Activated T-cell treated with anti-CD3 and anti-CD28 coated beads, Interleukin-2, amount 50 U/mL, for 72 hours (primary cell): ENCODE measurements at regions not wholly inside any gene's neighbourhood (a gene's known extent, or its start where the extent isn't known, plus 50 kb on each side); places are given as distances from the start of the nearest gene placed in this dataset.

Experiments used
- ATAC-seq, 2 donors: fragments of 150-1000 bp; cut with Tn5 transposase; replicated peaks in 1 of 2; 2 replicates each; pipeline ENCODE4 v1.10.0; 2021; ENCODE audit warnings: moderate library complexity in 2 of 2, mild to moderate bottlenecking in 1 of 2
- DNase-seq, 2 donors: peaks; one replicate each; pipeline ENCODE4 v3.0.0; 2021 to 2022; ENCODE audit warnings: mixed read lengths in 1 of 2
- H3K27ac Mint-ChIP-seq: one replicate; pipeline ENCODE4 v1.8.0; 2022; ENCODE audit warnings: mild to moderate bottlenecking, moderate library complexity, mixed read lengths
- H3K27me3 Mint-ChIP-seq: one replicate; pipeline ENCODE4 v1.8.0; 2022; ENCODE audit warnings: low read depth, mixed read lengths
- H3K36me3 Mint-ChIP-seq, 2 donors: one replicate each; pipeline ENCODE4 v1.8.0; 2022; ENCODE audit warnings: mixed read lengths in 2 of 2, mild to moderate bottlenecking in 1 of 2; ENCODE audit not compliant: insufficient read depth in 2 of 2
- H3K4me1 Mint-ChIP-seq: one replicate; pipeline ENCODE4 v1.8.0; 2022; ENCODE audit warnings: low read depth, mixed read lengths
- H3K4me3 Mint-ChIP-seq, 2 donors: one replicate each; pipeline ENCODE4 v1.8.0; 2022; ENCODE audit warnings: mild to moderate bottlenecking in 2 of 2, mixed read lengths in 2 of 2, moderate library complexity in 2 of 2
- H3K9me3 Mint-ChIP-seq, 2 donors: one replicate each; pipeline ENCODE4 v1.8.0; 2022; ENCODE audit warnings: mixed read lengths in 2 of 2

DNA sequence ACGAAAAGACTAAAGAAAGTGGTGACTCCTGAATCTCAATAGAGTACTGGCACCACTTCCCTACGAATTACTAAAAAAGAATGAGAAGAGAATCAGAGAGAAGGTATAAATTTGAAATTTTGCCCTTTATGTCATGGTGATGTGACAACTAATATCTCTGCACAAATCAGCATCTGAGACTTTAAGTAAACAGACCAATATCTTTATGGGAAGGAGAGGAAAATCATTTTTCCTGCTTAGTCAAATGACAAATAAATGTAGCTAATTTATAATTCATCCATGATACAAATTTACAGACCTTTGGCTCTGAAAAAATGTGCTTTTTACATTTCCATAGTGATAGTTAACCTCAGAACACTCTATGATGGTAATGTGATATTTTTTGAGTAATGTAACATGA, 424.8 kb upstream of the EPHA5 start:
- DNase-seq (no peak), ATAC-seq (no peak)
- Mint-ChIP-seq H3K36me3 (no peaks in the 10 kb centered on the region), H3K9me3 (peaks cover 4 to 6% of the 10 kb centered on the region in 2 donors), H3K4me3 (no peak overlapping the region), H3K4me1 (no peaks in the 10 kb centered on the region), H3K27ac (no peak overlapping the region), H3K27me3 (no peaks in the 10 kb centered on the region)

GRCh38 chr4:66094070-66094469, 423.8 kb upstream of the EPHA5 start:
- DNase-seq, result no peak
- ATAC-seq, result no peak
- Mint-ChIP-seq H3K36me3 (no peaks in the 10 kb centered on the region), H3K4me1 (no peaks in the 10 kb centered on the region), H3K27me3 (no peaks in the 10 kb centered on the region), H3K4me3 (no peak overlapping the region), H3K27ac (no peak overlapping the region), H3K9me3 (peaks cover 4 to 6% of the 10 kb centered on the region in 2 donors)

- Mint-ChIP-seq H3K27ac (no peak overlapping the region), H3K4me1 (no peaks in the 10 kb centered on the region), H3K36me3 (no peaks in the 10 kb centered on the region), H3K27me3 (no peaks in the 10 kb centered on the region), H3K9me3 (peaks cover 7 to 13% of the 10 kb centered on the region in 2 donors), H3K4me3 (no peak overlapping the region)
- no peak for ATAC-seq
- no peak for DNase-seq
Measured at GRCh38 chr4:66091786-66092185, 421.5 kb upstream of the EPHA5 start.

- peaks cover 0 to 2% of the 10 kb centered on the region in 2 donors for H3K36me3 Mint-ChIP-seq
- no peak for DNase-seq
- no peak overlapping the region for H3K4me3 Mint-ChIP-seq
- no peaks in the 10 kb centered on the region for H3K4me1 Mint-ChIP-seq
- peaks cover 9 to 17% of the 10 kb centered on the region in 2 donors for H3K9me3 Mint-ChIP-seq
- ATAC-seq, result no peak
- no peak overlapping the region for H3K27ac Mint-ChIP-seq
- H3K27me3 Mint-ChIP-seq, result no peaks in the 10 kb centered on the region
Measured at GRCh38 chr4:66073961-66074360, 403.7 kb upstream of the EPHA5 start.

DNA sequence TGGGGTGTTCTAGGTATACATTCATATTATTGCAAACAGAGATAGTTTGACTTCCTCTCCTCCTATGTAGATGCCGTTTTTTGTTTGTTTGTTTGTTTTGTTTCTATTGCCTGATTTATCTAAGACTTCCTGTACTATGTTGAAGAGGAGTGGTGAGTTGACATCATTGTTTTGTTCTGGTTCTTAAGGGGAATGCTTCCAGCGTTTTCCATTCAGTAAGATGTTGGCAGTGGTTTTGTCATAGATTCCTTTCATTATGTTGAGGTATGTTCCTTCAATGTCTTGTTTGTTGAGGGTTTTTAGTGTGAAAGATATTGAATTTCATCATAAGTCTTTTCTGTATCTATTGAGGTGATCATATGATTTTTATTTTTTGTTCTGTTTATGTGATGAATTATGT, 401.6 kb upstream of the EPHA5 start:
- peaks cover 0 to 2% of the 10 kb centered on the region in 2 donors for H3K36me3 Mint-ChIP-seq
- H3K4me1 Mint-ChIP-seq, result no peaks in the 10 kb centered on the region
- H3K27ac Mint-ChIP-seq, result no peak overlapping the region
- DNase-seq (no peak), ATAC-seq (no peak)
- H3K9me3 Mint-ChIP-seq, result peaks cover 9 to 17% of the 10 kb centered on the region in 2 donors
- H3K27me3 Mint-ChIP-seq, result no peaks in the 10 kb centered on the region
- no peak overlapping the region for H3K4me3 Mint-ChIP-seq

DNA sequence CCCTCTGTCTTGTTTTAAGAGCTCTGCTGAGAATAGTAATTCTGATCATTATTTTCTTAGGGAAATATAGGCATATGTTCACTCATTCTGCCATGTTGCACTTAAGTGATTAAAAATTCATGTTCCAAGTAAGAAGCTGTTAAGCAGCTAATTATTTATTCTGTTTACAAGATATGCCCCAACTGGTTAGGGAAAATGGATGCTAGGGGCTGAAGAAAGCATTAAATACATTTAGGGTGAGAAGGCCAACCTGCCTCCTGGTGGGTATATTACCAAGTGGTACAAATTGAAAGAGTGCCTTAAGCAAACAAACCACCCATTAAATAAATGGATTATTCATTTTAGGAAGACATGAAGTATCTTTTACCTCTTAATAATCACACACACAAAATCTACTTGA, 392.6 kb upstream of the EPHA5 start:
- no peaks in the 10 kb centered on the region for H3K4me1 Mint-ChIP-seq
- H3K27ac Mint-ChIP-seq, result no peak overlapping the region
- H3K36me3 Mint-ChIP-seq, result no peaks in the 10 kb centered on the region
- H3K27me3 Mint-ChIP-seq, result no peaks in the 10 kb centered on the region
- peaks cover 7% of the 10 kb centered on the region in 2 donors for H3K9me3 Mint-ChIP-seq
- no peak overlapping the region for H3K4me3 Mint-ChIP-seq
- no peak for ATAC-seq
- DNase-seq, result no peak

DNA sequence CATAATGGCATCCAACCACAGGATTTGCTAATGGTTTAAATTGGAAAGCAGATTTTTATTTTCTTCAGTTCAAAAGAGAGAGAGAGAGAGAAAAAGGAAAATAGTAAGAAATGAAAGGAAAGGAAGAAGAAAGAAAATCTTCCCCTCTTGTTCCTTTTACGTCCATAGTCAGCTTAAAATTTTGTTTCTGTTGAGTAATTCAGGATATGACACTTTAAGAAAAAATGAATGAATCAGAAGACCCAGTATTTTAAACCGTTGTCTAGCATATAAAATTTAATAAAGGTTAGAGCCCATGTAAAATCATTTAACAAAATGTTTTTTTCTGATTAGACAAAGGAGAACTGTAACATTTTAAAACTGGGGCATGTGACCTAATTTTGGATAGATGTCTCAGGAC, 391.8 kb upstream of the EPHA5 start:
- H3K36me3 Mint-ChIP-seq, result no peaks in the 10 kb centered on the region

DNA sequence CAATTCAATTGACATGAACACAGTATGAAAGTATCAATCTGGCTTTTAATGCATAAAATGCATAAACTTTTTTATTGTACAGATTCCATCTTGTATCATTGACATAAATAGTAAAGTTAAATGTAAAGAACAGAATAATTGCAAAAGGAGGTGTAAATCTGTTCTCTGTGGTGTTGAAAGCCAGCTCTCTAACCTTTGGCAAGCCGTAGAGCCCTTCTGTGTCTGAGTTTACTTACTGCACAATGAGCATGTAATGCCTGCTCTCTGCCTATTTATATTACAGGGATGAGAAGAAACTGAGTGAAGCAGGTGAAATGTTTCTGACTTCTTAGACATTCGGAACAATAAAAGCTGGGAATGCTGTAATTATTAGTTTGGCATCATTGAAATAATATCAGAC, 389.3 kb upstream of the EPHA5 start:
- ATAC-seq (no peak), DNase-seq (no peak)
- no peaks in the 10 kb centered on the region for H3K27me3 Mint-ChIP-seq
- H3K4me3 Mint-ChIP-seq, result no peak overlapping the region
- H3K4me1 Mint-ChIP-seq, result no peaks in the 10 kb centered on the region
- peaks cover 9 to 14% of the 10 kb centered on the region in 2 donors for H3K9me3 Mint-ChIP-seq
- no peaks in the 10 kb centered on the region for H3K36me3 Mint-ChIP-seq
- H3K27ac Mint-ChIP-seq, result no peak overlapping the region

More for the DNA sequence above, 391.8 kb upstream of the EPHA5 start:
- DNase-seq, result no peak
- no peaks in the 10 kb centered on the region for H3K4me1 Mint-ChIP-seq
- no peak for ATAC-seq
- H3K9me3 Mint-ChIP-seq, result peaks cover 7 to 11% of the 10 kb centered on the region in 2 donors
- H3K27ac Mint-ChIP-seq, result no peak overlapping the region
- no peaks in the 10 kb centered on the region for H3K27me3 Mint-ChIP-seq
- no peak overlapping the region for H3K4me3 Mint-ChIP-seq

- no peaks in the 10 kb centered on the region for H3K36me3 Mint-ChIP-seq
- H3K4me3 Mint-ChIP-seq, result no peak overlapping the region
- H3K27me3 Mint-ChIP-seq, result no peaks in the 10 kb centered on the region
- ATAC-seq (no peak), DNase-seq (no peak)
- H3K9me3 Mint-ChIP-seq, result peaks cover 9 to 14% of the 10 kb centered on the region in 2 donors
- H3K4me1 Mint-ChIP-seq, result no peaks in the 10 kb centered on the region
- H3K27ac Mint-ChIP-seq, result no peak overlapping the region
Measured at GRCh38 chr4:66059136-66059535, 388.8 kb upstream of the EPHA5 start.

DNA sequence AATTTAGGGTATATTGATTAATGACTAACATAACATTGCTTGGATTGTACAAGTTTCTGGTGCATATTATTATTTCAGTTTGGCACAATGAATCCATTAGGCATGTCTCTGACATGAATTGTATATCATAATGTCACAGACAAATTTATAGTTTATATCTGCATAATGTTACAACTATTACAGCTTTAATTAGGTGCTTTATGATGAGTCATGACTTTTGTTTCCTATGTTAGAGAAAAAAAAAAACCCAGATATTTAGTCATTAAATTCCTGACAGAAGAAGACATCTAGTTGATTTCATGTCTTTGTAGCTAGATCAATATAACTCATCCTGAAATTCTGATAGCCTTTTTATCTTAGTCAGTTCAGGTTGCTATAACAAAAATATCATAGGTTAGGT, 385.7 kb upstream of the EPHA5 start:
- no peaks in the 10 kb centered on the region for H3K4me1 Mint-ChIP-seq
- ATAC-seq (no peak), DNase-seq (no peak)
- H3K36me3 Mint-ChIP-seq, result peaks cover 0 to 1% of the 10 kb centered on the region in 2 donors
- H3K27ac Mint-ChIP-seq, result no peak overlapping the region
- H3K4me3 Mint-ChIP-seq, result no peak overlapping the region
- H3K9me3 Mint-ChIP-seq, result peaks cover 15 to 19% of the 10 kb centered on the region in 2 donors
- no peaks in the 10 kb centered on the region for H3K27me3 Mint-ChIP-seq

DNA sequence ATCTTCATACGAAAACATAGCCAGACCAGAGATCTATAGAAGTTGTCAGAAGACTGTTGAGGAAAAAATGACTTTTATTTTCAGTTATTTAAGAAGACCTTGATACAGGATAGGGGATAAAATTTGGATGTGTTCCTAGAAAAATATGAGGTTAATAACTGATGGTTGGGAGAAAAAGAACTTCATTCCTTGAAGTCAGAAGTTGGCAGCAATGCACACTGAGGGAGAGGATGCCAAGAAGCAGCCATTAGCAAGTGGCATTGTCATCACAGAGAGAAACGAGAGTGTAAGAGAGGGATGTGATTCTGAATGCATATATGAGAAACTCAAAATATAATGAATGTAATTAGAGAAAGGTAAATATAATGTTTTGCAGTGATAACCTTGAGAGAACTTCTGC, 382.1 kb upstream of the EPHA5 start:
- ATAC-seq, result no peak

DNA sequence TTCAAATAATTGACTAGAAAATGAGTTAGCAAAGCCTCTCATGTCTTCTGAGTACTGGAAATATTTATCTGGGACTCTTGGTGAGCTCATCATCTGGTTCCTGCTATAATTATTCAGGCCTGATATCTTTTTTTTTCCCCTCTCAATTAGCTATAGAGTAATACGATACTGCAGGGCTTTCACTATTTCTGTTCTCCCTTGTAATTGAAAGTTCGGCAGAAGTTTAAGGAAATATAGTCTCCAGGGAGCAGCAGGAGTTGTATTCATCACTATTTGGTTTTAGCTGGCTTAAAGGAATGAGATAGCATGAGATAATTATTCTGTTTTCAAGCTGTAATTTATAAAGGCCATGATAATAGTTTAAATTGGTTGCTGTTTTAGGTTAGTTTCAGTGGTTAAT, 378.6 kb upstream of the EPHA5 start:
- Mint-ChIP-seq H3K27ac (no peak overlapping the region), H3K9me3 (peaks cover 6 to 14% of the 10 kb centered on the region in 2 donors), H3K27me3 (no peaks in the 10 kb centered on the region), H3K4me1 (no peaks in the 10 kb centered on the region), H3K4me3 (no peak overlapping the region), H3K36me3 (peaks cover 0 to 1% of the 10 kb centered on the region in 2 donors)
- no peak for DNase-seq
- ATAC-seq, result no peak

More for the DNA sequence above, 382.1 kb upstream of the EPHA5 start:
- Mint-ChIP-seq H3K27me3 (no peaks in the 10 kb centered on the region), H3K27ac (no peak overlapping the region), H3K4me3 (no peak overlapping the region), H3K36me3 (peaks cover 0 to 1% of the 10 kb centered on the region in 2 donors), H3K9me3 (peaks cover 7 to 16% of the 10 kb centered on the region in 2 donors), H3K4me1 (no peaks in the 10 kb centered on the region)
- DNase-seq, result no peak

DNA sequence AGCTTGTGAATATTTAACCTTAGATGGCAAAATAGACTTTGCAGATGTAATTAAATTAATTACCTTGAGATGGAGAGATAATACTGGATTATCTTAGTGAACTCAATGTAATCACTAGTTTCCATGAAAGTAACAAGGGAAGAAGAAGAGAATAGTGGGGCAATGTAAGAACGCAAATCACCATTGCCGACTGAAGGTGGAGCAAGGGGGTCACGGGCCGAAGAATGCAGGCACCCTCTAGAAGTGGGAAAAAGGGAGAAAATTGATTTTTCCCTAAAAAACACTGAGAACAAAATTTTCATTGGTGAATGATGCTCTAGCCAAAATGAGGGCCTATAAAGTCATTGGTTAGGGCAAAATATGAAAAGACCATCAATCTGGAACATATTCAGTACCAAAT, 375.6 kb upstream of the EPHA5 start:
- no peaks in the 10 kb centered on the region for H3K4me1 Mint-ChIP-seq
- H3K9me3 Mint-ChIP-seq, result peaks cover 4 to 6% of the 10 kb centered on the region in 2 donors
- H3K4me3 Mint-ChIP-seq, result no peak overlapping the region
- ATAC-seq (no peak), DNase-seq (no peak)
- H3K27me3 Mint-ChIP-seq, result no peaks in the 10 kb centered on the region
- no peak overlapping the region for H3K27ac Mint-ChIP-seq
- no peaks in the 10 kb centered on the region for H3K36me3 Mint-ChIP-seq

- Mint-ChIP-seq H3K36me3 (no peaks in the 10 kb centered on the region), H3K27me3 (no peaks in the 10 kb centered on the region), H3K4me1 (no peaks in the 10 kb centered on the region), H3K27ac (no peak overlapping the region), H3K9me3 (peaks cover 4 to 11% of the 10 kb centered on the region in 2 donors), H3K4me3 (no peak overlapping the region)
- ATAC-seq (no peak), DNase-seq (no peak)
Measured at GRCh38 chr4:66035701-66036100, 365.4 kb upstream of the EPHA5 start.
